ENCODE measurements at regions not wholly inside any gene's neighbourhood (a gene's known extent, or its start where the extent isn't known, plus 50 kb on each side); places are given as distances from the start of the nearest gene placed in this dataset.

GRCh38 chr6:120468486-120468885 lies 865.8 kb downstream of the TBC1D32 start:
- TF ChIP-seq CTCF (IDR thresholded peaks at IDR 0.05; ENCODE audit: low read depth, low read length) (no peak), EZH2phosphoT487 (IDR thresholded peaks at IDR 0.05; ENCODE audit: low read depth) (no peak)
